T-helper 1 cell (primary cell): ENCODE measurements at regions not wholly inside any gene's neighbourhood (a gene's known extent, or its start where the extent isn't known, plus 50 kb on each side); places are given as distances from the start of the nearest gene placed in this dataset.

Experiments used
- DNase-seq, 5 donors: peaks; one replicate each; pipeline ENCODE4 v3.0.0-alpha.2; 2012 to 2020

DNA sequence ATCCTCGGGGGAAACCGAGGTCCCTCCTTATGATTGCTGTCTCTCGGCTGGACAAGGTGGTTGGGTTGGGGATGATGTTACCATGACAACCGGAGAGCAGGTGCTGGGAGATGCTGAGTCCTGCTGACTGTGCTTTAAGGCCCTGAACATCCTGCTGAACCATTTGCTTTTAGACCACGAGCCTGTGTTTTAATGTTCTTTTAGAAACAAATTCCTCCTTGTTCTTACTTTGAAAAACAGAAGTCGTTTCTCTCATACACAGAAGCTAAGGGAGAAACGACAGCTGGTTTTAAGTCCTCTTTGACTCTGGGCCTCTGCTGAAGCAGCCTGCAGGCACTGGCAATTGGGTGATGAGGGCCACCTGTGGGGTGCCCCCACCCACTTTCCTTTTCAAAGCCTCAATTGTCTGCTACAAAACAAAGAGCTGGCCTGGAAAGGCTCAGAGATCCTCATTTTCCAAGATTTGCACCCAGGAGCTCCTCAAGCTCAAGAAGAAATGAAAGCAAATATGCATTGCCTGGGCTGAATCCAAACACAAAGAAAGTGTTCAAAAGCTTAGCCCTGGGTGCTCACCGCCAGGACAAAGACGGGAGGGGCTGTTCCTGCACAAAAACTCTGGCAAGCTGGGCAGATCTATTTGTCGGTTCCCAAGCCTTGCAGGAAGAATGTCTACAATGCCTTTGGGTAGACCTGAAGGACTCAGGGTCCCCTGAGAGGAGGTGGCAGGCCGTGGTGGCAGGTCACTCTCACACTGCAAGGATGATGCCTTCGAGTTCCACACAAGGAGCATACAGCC, 90.0 kb upstream of the CLMN start:
- DNase-seq: no peak

- DNase-seq: no peak
These were observed 89.2 kb upstream of the CLMN start for GRCh38 chr14:95408731-95409476.

GRCh38 chr14:95407354-95407753, 87.6 kb upstream of the CLMN start:
- no peak for DNase-seq

- DNase-seq: no peak
These were observed 87.1 kb upstream of the CLMN start for GRCh38 chr14:95406756-95407277.

DNA sequence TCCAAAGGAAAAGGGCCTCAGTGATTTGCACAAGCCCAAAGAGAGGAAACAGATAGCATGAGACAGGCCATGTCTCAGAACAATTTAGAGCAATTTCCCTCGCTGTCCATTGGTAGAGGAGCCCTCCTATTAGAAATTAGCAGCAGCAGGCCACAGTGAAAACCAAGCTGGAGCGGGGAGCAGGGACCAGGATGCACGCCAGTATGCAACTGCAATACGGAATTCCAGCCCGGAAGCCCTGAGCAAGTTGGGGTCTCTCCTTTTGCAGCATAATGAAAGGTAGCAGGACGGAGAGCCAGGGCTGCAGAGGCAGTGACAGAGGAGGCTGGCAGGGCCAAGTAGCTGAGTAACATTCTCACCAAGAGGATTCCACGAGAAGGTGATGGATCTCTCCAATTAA, 84.9 kb upstream of the CLMN start:
- DNase-seq: no peak

GRCh38 chr14:95402578-95402977, 82.9 kb upstream of the CLMN start:
- DNase-seq: no peak

DNA sequence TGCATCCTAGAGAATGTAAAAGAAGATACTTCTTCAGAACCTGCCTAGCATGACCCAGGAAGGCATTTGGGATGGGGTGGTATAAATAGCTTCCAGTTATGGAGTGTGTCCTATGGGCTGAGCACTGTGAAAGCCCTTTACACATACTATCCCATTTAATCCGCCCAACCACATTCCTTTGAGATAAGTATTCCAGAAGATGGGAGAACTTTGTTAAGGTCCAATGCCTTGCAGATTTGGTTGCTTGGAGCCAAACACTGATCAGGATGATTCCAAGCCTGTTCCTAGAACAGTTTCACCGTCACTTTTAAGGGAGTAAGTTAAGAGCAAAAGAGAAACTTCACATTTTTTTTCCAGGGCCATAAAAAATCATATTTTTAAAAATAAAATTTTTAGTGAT, 82.5 kb upstream of the CLMN start:
- DNase-seq: no peak

DNA sequence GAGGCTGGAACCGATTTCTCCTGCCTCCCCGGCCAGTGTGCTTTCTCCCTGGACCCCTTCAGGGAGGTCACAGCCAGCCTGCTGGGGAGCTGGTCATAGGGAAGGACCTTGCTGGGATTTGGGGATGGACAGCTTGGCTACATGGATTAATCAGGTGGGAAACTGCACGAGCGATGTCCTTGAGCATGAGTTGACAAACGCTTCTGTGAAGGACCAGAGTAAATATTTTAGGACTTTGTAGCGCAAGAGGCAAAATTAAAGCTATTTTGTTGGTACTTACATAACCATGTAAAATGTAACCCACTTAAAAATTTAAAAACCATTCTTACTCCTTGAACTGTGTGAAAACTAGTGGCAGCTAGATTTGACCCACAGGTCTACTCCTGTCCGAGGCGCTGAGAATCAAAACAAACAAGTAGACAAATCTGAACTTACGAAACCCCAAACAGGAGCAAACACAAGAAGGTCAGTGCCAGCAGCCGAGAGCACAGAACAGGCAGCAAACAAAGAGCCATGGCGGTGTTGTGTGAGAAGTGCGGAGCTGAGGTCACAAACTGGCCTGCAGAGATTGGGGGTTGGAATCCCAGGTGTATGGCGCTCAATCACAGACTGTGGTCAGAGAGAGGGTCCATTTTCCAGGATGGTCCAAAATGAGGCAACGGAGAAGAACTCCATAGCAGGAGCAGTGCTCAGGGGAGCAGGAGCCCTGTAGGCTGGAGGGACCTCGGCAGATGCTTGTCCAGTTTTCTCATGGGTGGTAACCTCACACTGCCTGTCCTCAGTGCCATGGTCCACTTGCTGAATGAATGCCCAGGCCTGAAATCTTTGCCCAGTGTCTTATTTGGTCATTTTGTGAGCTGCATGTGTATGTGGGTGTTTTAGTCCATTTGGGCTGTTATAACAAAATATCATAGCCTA, 79.2 kb upstream of the CLMN start:
- DNase-seq: no peak

DNA sequence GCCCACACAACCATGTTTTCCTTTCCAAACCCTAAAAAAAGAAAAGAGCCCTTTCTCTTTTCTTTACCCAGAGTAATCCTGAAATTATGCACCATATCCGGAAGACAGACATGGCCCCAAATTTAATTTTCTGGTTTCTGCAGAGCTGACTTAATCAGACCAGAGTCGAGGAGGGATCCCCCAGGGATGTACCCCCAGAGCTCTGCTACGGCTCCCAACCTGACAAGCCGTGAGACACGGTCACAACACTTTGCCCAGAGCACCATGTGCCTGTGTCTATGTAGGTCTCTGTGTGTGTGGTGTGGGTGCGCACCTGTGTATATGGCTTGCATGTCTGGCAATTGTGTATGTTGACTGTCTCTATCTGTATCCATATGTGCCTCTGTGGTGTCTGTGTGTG, 77.6 kb upstream of the CLMN start:
- no peak for DNase-seq

GRCh38 chr14:95396221-95396620, 76.5 kb upstream of the CLMN start:
- no peak for DNase-seq

DNA sequence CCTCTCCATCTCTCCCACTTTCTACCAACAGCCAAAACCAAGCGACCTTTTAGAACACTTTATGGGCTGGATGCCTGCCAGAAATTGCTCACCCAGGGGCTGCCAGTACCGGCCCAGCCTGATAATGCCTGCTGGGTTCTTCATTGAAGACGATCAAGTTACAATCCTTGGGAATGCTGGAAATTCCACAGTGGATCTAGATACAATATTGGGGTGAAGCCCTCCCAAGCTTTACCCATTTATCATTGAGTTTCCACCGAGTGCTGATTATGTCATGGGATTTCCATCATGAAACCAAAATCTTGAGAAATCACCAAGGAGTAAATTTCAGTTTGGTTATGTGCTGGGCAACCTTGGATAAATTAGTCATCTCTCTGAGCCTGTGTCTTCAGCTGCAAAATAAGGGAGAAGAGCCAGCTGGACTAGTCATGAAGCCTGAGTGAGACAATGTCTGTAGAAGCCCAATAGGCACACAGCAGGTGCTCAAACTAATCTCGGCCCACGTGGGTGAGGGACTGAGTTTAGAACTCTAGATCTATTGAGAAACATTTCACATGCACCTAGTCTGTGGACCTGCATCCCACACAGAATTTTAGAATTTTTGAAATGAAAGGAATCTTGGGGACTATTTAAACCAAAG, 75.5 kb upstream of the CLMN start:
- DNase-seq: no peak

DNA sequence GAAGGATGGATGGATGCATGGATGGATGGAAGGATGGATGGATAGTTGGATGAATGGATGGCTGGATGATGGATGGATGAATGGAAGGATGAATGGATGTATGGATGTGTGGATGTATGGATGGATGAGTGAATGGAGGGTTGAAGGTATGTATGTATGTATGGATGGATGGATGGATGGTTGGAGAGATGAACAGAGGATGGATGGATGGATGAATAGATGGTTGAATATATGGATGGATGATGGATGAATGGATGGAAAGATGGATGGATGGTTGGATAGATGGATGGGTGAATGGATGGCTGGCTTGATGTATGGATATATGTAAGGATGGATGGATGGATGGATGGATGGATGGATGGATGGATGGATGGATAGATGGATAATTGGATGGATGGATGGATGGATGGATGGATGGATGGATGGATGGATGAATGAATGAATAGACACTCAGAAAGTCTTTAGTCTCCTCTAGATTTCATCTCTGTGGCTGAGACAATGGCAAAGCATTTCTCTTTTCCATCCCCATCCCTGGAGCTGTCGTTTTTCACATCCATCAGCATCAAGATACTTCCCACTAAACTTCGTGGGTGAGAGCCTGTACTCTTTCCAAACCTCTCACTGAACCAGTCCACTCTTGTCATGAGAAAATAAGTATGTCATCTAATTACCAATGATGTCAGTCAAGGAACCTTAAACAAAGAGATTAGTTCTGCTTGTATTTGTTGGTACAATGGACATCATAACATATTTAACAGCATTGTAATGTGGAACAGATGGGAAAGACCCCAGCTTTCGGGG, 74.8 kb upstream of the CLMN start:
- no peak for DNase-seq

- DNase-seq: no peak
These were observed 73.1 kb upstream of the CLMN start for GRCh38 chr14:95392841-95393240.

DNA sequence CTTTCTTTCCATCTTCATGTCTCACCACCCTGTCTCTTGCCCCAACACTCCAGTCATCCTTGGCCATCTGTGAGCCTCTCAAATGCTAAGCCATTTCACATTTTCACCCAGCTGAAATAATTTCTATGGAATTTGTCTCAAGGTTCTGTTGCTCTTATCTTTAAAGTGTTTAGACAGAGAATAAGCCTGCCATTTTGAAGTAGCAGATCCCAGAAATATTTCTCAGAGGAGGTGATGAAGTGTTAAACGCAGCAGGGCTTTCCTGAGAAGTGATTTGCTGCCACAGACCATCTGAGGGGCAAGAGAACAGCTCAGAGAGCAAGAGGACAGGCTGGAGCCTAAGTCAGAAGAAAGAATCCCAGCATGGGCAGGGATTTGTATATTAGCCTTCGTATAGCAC, 71.6 kb upstream of the CLMN start:
- no peak for DNase-seq

DNA sequence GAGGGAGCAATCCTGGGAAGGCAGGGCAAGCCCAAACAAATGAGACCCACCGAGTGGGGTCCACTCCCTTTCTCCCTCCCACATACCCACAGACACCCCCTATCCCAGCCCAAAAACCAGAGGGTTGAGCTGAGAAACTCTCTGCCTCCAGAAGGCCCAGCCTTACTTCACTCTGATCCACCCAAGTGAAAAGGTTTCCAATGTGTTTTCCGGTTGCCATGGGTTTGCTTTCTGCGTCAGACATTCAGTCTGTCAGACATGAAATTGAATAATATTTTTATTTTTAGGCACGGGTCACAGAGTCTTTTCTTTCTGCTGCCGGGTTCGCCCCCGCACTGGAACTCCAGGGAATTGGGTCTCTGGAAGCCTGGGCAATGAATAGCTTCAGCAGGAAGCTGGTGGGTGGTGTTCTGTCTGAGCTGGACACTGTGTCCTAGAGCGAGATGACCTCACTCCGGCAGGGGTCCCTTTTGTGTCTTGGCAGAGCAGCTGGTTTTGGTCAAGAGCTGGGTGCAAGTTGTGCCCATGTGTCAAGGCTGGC, 69.8 kb upstream of the CLMN start:
- DNase-seq: no peak

DNA sequence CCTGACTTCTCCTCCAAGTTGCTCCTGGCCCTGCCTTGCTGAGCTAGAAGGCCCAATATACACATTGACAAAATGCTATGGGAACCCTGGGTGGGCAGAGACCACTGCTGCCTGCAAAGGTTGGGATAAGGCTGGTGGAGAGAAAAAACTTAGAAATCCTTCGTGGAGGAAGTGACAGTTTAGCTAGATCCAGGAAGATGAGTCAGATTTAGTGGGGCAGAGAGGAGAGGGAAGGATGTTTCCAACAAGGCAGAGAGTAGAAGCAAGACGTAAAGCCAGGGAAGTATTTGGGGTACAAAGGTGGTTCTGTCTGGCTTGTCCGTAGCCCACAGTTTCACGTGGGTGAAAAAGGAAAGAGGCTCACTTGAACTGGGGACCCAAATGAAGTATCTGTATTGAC, 69.0 kb upstream of the CLMN start:
- DNase-seq: no peak

DNA sequence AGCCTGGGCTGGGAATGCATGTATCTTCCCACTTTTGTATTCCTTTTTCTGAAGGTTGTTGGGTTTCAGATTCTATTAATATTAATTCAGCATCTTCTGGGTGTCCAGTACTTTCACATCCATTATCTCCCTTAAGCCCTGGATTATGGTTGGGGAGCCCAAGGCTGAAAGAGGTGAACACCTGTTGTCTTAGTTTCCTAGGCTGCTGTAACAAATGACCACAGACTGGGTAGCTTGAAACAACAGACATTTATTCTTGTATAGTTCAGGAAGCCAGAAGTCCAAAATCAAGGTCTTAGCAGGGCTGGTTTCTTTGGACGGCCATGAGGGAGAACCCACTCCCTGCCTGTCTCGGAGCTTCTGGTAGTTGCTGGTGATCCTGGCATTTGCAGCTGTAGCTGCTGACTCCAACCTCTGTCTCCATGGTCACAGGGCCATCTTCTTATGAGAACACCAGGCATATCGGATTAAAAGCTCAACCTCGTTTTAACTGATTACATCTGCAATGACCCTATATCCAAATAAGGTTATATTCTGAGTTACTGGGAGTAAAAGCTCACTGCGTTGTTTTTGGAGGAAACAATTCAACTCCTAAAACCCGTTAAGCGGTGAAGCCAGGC, 68.2 kb upstream of the CLMN start:
- no peak for DNase-seq

- no peak for DNase-seq
These were observed 66.9 kb upstream of the CLMN start for GRCh38 chr14:95386536-95387095.

GRCh38 chr14:95385701-95386100, 66.0 kb upstream of the CLMN start:
- no peak for DNase-seq

DNA sequence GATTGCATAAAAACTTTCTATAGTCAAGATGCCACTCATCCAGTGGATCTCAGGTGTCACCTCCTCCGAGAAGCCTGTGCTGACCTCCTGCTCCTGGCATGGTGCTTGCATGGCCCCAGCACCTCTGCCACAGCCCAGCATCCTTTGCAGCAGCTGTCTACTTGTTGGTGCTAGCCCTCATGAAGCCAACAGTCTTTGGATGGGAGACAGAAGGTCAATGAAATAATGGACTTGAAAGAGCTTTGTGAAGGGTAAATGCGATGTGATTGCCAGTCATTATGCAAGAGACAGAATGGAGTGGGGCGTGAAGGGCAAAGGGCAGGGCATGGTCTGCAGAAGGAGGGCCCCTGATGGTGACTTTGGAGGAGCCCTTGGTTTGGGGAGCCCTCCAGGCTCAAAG, 63.0 kb upstream of the CLMN start:
- no peak for DNase-seq

GRCh38 chr14:95381726-95382125, 62.0 kb upstream of the CLMN start:
- DNase-seq: no peak
